HEK293 (cell line): ENCODE measurements at regions not wholly inside any gene's neighbourhood (a gene's known extent, or its start where the extent isn't known, plus 50 kb on each side); places are given as distances from the start of the nearest gene placed in this dataset.

Experiments used
- CTCF ChIA-PET: fragments of 350-600 bp; formaldehyde crosslinking; extraction: SDS; loops from one replicate; lab custom pipeline; 2021; ENCODE audit warnings: antibody characterized with exemption; lab: Yijun Ruan, JAX
- POLR2A ChIA-PET: fragments of 300-600 bp; formaldehyde crosslinking; extraction: SDS; loops from one replicate; lab custom pipeline; 2020; ENCODE audit warnings: antibody characterized with exemption, inconsistent platforms; lab: Yijun Ruan, JAX
- H3K27ac ChIP-seq: fragments of 200-500 bp; sonication (Bioruptor generic); 2 replicates; pipeline ENCODE4 v1.5.1; 2014; ENCODE audit warnings: low read depth, low read length, control low read depth, inconsistent platforms; ENCODE audit errors: extremely low read depth
- H3K36me3 ChIP-seq, 2 experiments: fragments of 200-500 bp in 1 of 2; sonication (Bioruptor generic) in 1 of 2; 1 replicate in 1 of 2; 2 replicates in 1 of 2; pipeline ENCODE4 v1.5.1; 2014 to 2017; ENCODE audit warnings: inconsistent platforms in 2 of 2, low read length in 2 of 2; ENCODE audit not compliant: control insufficient read depth in 2 of 2, insufficient read depth in 1 of 2
- H3K4me1 ChIP-seq: fragments of 200-500 bp; sonication (Bioruptor generic); 2 replicates; pipeline ENCODE4 v1.5.1; 2014; ENCODE audit warnings: mild to moderate bottlenecking, low read length, inconsistent platforms; ENCODE audit not compliant: control insufficient read depth, insufficient read depth
- H3K4me3 ChIP-seq: 2 replicates; pipeline ENCODE4 v1.5.1; 2011; ENCODE audit warnings: low read depth, mild to moderate bottlenecking, control low read depth, low read length, moderate library complexity
- H3K9me3 ChIP-seq: fragments of 200-500 bp; sonication (Bioruptor generic); 2 replicates; pipeline ENCODE4 v1.5.1; 2014; ENCODE audit warnings: low read depth, low read length, inconsistent platforms; ENCODE audit not compliant: control insufficient read depth, insufficient read depth
- KLF10 ChIP-seq: fragments of 450-650 bp; IDR thresholded peaks from 2 replicates; pipeline ENCODE4 v1.5.1; 2018; ENCODE audit warnings: missing biosample characterization, mild to moderate bottlenecking, missing genetic modification characterization
- KLF7 ChIP-seq: fragments of 450-650 bp; formaldehyde crosslinking; IDR thresholded peaks from 2 replicates; pipeline ENCODE4 v1.5.1; 2016; ENCODE audit warnings: missing biosample characterization, missing genetic modification characterization, borderline replicate concordance
- REPIN1 ChIP-seq: fragments of 450-650 bp; formaldehyde crosslinking; IDR thresholded peaks from 2 replicates; pipeline ENCODE4 v1.5.1; 2017; ENCODE audit warnings: missing biosample characterization, missing genetic modification characterization, low read depth
- SETDB1 ChIP-seq: IDR thresholded peaks from one replicate; pipeline ENCODE4 v1.6.1; 2017; ENCODE audit warnings: mild to moderate bottlenecking, low read length, moderate library complexity, mixed read lengths; ENCODE audit not compliant: insufficient read length
- ZBTB44 ChIP-seq: fragments of 450-650 bp; IDR thresholded peaks from 2 replicates; pipeline ENCODE4 v1.5.1; 2018; ENCODE audit warnings: missing biosample characterization, mild to moderate bottlenecking, missing genetic modification characterization
- ZBTB6 ChIP-seq: fragments of 450-650 bp; formaldehyde crosslinking; IDR thresholded peaks from 2 replicates; pipeline ENCODE4 v1.5.1; 2017; ENCODE audit warnings: missing biosample characterization, missing genetic modification characterization
- ZFP3 ChIP-seq: fragments of 450-650 bp; formaldehyde crosslinking; IDR thresholded peaks from 2 replicates; pipeline ENCODE4 v1.5.1; 2016; ENCODE audit warnings: low read depth, missing biosample characterization, missing genetic modification characterization
- ZNF114 ChIP-seq: fragments of 450-650 bp; formaldehyde crosslinking; IDR thresholded peaks from 2 replicates; pipeline ENCODE4 v1.5.0; 2017; ENCODE audit warnings: missing biosample characterization, missing genetic modification characterization
- ZNF169 ChIP-seq: fragments of 450-650 bp; formaldehyde crosslinking; IDR thresholded peaks from 2 replicates; pipeline ENCODE4 v1.5.1; 2016; ENCODE audit warnings: missing biosample characterization, missing genetic modification characterization
- ZNF202 ChIP-seq: fragments of 450-650 bp; formaldehyde crosslinking; IDR thresholded peaks from 2 replicates; pipeline ENCODE4 v1.5.1; 2016; ENCODE audit warnings: missing biosample characterization, missing genetic modification characterization, borderline replicate concordance
- ZNF221 ChIP-seq: fragments of 450-650 bp; formaldehyde crosslinking; IDR thresholded peaks from 2 replicates; pipeline ENCODE4 v1.5.1; 2017; ENCODE audit warnings: missing biosample characterization, missing genetic modification characterization, borderline replicate concordance
- ZNF335 ChIP-seq: fragments of 450-650 bp; formaldehyde crosslinking; conservative IDR thresholded peaks from 2 replicates; pipeline ENCODE4 v1.5.1; 2016; ENCODE audit warnings: missing biosample characterization, missing genetic modification characterization
- ZNF354C ChIP-seq: fragments of 450-650 bp; formaldehyde crosslinking; IDR thresholded peaks from 2 replicates; pipeline ENCODE4 v1.5.1; 2016; ENCODE audit warnings: missing biosample characterization, missing genetic modification characterization, low read depth, borderline replicate concordance
- ZNF366 ChIP-seq: fragments of 450-650 bp; formaldehyde crosslinking; conservative IDR thresholded peaks from 2 replicates; pipeline ENCODE4 v1.5.1; 2016; ENCODE audit warnings: missing biosample characterization, missing genetic modification characterization
- ZNF544 ChIP-seq: fragments of 450-650 bp; formaldehyde crosslinking; IDR thresholded peaks from 2 replicates; pipeline ENCODE4 v1.5.0; 2017; ENCODE audit warnings: missing biosample characterization, missing genetic modification characterization
- ZNF548 ChIP-seq: fragments of 450-650 bp; formaldehyde crosslinking; IDR thresholded peaks from 2 replicates; pipeline ENCODE4 v1.5.1; 2016; ENCODE audit warnings: missing biosample characterization, missing genetic modification characterization
- ZNF785 ChIP-seq: fragments of 450-650 bp; formaldehyde crosslinking; IDR thresholded peaks from 2 replicates; pipeline ENCODE4 v1.5.1; 2016; ENCODE audit warnings: missing biosample characterization, missing genetic modification characterization
- ZNF791 ChIP-seq: fragments of 450-650 bp; formaldehyde crosslinking; IDR thresholded peaks from 2 replicates; pipeline ENCODE4 v1.5.1; 2016; ENCODE audit warnings: missing biosample characterization, missing genetic modification characterization
- ZNF792 ChIP-seq: fragments of 450-650 bp; formaldehyde crosslinking; IDR thresholded peaks from 2 replicates; pipeline ENCODE4 v1.5.1; 2016; ENCODE audit warnings: missing biosample characterization, missing genetic modification characterization

- TF ChIP-seq ZBTB44 (tag by site-specific recombination), result no peak
Measured at GRCh38 chr11:109731451-109731850, 309.5 kb downstream of the C11orf87 start (continued).

GRCh38 chr11:109733245-109733644 lies 311.3 kb downstream of the C11orf87 start:
- Histone ChIP-seq H3K4me3 (no peak overlapping the region), H3K4me1 (no peaks in the 10 kb centered on the region), H3K36me3 (no peaks in the 10 kb centered on the region), H3K27ac (no peak overlapping the region), H3K9me3 (no peaks in the 10 kb centered on the region)
- POLR2A ChIA-PET, result no interaction called here
- TF ChIP-seq ZNF366, result no peak
- CTCF ChIA-PET, result interaction anchor here (0.6 to 0.7 kb wide), 3 partner anchors 457 to 889 kb away, joined by 3 read pairs; no protein-coding TSS in a partner anchor

- TF ChIP-seq REPIN1 (tag by site-specific recombination) (no peak), ZNF792 (no peak), ZNF548 (tag by site-specific recombination) (no peak), SETDB1 (no peak), ZNF202 (tag by site-specific recombination) (no peak), ZNF114 (no peak), ZNF544 (tag by site-specific recombination) (no peak), KLF7 (tag by site-specific recombination) (no peak), ZNF169 (tag by site-specific recombination) (no peak), ZFP3 (no peak), ZNF785 (tag by site-specific recombination) (no peak), ZBTB44 (tag by site-specific recombination) (no peak), ZNF221 (tag by site-specific recombination) (no peak), ZNF335 (no peak), ZBTB6 (tag by site-specific recombination) (no peak), ZNF791 (tag by site-specific recombination) (no peak), KLF10 (no peak), ZNF354C (tag by site-specific recombination) (no peak)
- Histone ChIP-seq H3K9me3 (no peaks in the 10 kb centered on the region), H3K36me3 (no peaks in the 10 kb centered on the region), H3K27ac (no peak overlapping the region), H3K4me1 (no peaks in the 10 kb centered on the region), H3K4me3 (no peak overlapping the region)
- ChIA-PET POLR2A (no interaction called here), CTCF (no interaction called here)
Measured at GRCh38 chr11:109734566-109734965, 312.6 kb downstream of the C11orf87 start.
